Liver (tissue), 8 donors: ENCODE measurements at regions not wholly inside any gene's neighbourhood (a gene's known extent, or its start where the extent isn't known, plus 50 kb on each side); places are given as distances from the start of the nearest gene placed in this dataset.

Experiments
- DNase-seq: peaks from one replicate; pipeline ENCODE4 v3.0.0-alpha.2; 2017; ENCODE audit warnings: low spot score
- H3K27ac ChIP-seq, 2 donors: one replicate each; pipeline ENCODE4 v1.7.0; 2013; ENCODE audit warnings: inconsistent platforms in 2 of 2, low read length in 2 of 2, control low read depth in 1 of 2, low read depth in 1 of 2, mild to moderate bottlenecking in 1 of 2
- H3K27me3 ChIP-seq, 4 donors: one replicate each; pipeline versions ENCODE4 v1.6.1 to v1.7.0; 2013; ENCODE audit warnings: low read length in 3 of 4, inconsistent platforms in 1 of 4, mild to moderate bottlenecking in 1 of 4, moderate library complexity in 1 of 4; ENCODE audit not compliant: control insufficient read depth in 4 of 4, insufficient read depth in 4 of 4
- H3K36me3 ChIP-seq, 4 donors: one replicate each; pipeline versions ENCODE4 v1.6.1 to v1.7.0; 2013; ENCODE audit warnings: low read length in 3 of 4, mild to moderate bottlenecking in 3 of 4, low read depth in 1 of 4, moderate library complexity in 1 of 4; ENCODE audit not compliant: control insufficient read depth in 4 of 4, insufficient read depth in 3 of 4
- H3K4me1 ChIP-seq, 4 donors: one replicate each; pipeline versions ENCODE4 v1.6.1 to v1.7.0; 2013; ENCODE audit warnings: low read length in 3 of 4, mild to moderate bottlenecking in 3 of 4, moderate library complexity in 1 of 4; ENCODE audit not compliant: control insufficient read depth in 4 of 4, insufficient read depth in 4 of 4
- H3K4me3 ChIP-seq, 3 donors: one replicate each; pipeline versions ENCODE4 v1.6.1 to v1.7.0; 2013; ENCODE audit warnings: low read length in 3 of 3, control low read depth in 1 of 3, low read depth in 1 of 3, mild to moderate bottlenecking in 1 of 3
- H3K9ac ChIP-seq, 2 donors: one replicate each; pipeline ENCODE4 v1.7.0; 2013; ENCODE audit warnings: low read length in 2 of 2, mild to moderate bottlenecking in 2 of 2, moderate library complexity in 2 of 2, control low read depth in 1 of 2, low read depth in 1 of 2
- H3K9me3 ChIP-seq, 4 donors: one replicate each; pipeline versions ENCODE4 v1.6.1 to v1.7.0; 2013; ENCODE audit warnings: low read length in 3 of 4; ENCODE audit not compliant: control insufficient read depth in 4 of 4
- EGR1 ChIP-seq, 2 donors: IDR thresholded peaks; 2 replicates each; pipeline ENCODE4 v1.6.1; 2016 to 2018; ENCODE audit warnings: antibody characterized with exemption in 2 of 2, low read depth in 2 of 2
- FOXA1 ChIP-seq: IDR thresholded peaks from 2 replicates; pipeline ENCODE4 v1.6.1; 2016; ENCODE audit warnings: antibody characterized with exemption
- FOXA2 ChIP-seq: IDR thresholded peaks from 2 replicates; pipeline ENCODE4 v1.6.1; 2016; ENCODE audit warnings: antibody characterized with exemption
- GABPA ChIP-seq, 2 donors: IDR thresholded peaks in 1 of 2; conservative IDR thresholded peaks in 1 of 2; 2 replicates each; pipeline ENCODE4 v1.6.1; 2016; ENCODE audit warnings: antibody characterized with exemption in 2 of 2, mild to moderate bottlenecking in 1 of 2, moderate library complexity in 1 of 2
- HNF4A ChIP-seq, 2 donors: conservative IDR thresholded peaks; 2 replicates each; pipeline ENCODE4 v1.6.1; 2016; ENCODE audit warnings: antibody characterized with exemption in 2 of 2, mild to moderate bottlenecking in 2 of 2
- HNF4G ChIP-seq: IDR thresholded peaks from 2 replicates; pipeline ENCODE4 v1.6.1; 2016; ENCODE audit warnings: antibody characterized with exemption
- JUND ChIP-seq, 2 donors: IDR thresholded peaks; 2 replicates each; pipeline ENCODE4 v1.6.1; 2016; ENCODE audit warnings: antibody characterized with exemption in 2 of 2
- NR2F2 ChIP-seq: IDR thresholded peaks from 2 replicates; pipeline ENCODE4 v1.6.1; 2016; ENCODE audit warnings: antibody characterized with exemption
- RAD21 ChIP-seq, 2 donors: IDR thresholded peaks; 2 replicates each; pipeline ENCODE4 v1.6.1; 2016; ENCODE audit warnings: antibody characterized with exemption in 2 of 2, mild to moderate bottlenecking in 2 of 2
- RXRA ChIP-seq, 2 donors: IDR thresholded peaks; 2 replicates each; pipeline ENCODE4 v1.6.1; 2017 to 2018; ENCODE audit warnings: antibody characterized with exemption in 2 of 2, mild to moderate bottlenecking in 1 of 2
- SP1 ChIP-seq: IDR thresholded peaks from 2 replicates; pipeline ENCODE4 v1.6.1; 2018; ENCODE audit warnings: antibody characterized with exemption, mild to moderate bottlenecking
- TAF1 ChIP-seq: conservative IDR thresholded peaks from 2 replicates; pipeline ENCODE4 v1.6.1; 2016; ENCODE audit warnings: antibody characterized with exemption, mild to moderate bottlenecking
- YY1 ChIP-seq: IDR thresholded peaks from 2 replicates; pipeline ENCODE4 v1.6.1; 2016; ENCODE audit warnings: antibody characterized with exemption, mild to moderate bottlenecking
- WGBS: extraction: QIAGEN DNeasy Blood & Tissue Kit; methylation state at CpG from one replicate; pipeline ENCODE4 v1.1.7; 2013; 5-methylcytosine and 5-hydroxymethylcytosine counted together
- TF ChIP-seq, protein P1 (sequence below): fragments of 150-350 bp; IDR thresholded peaks from 2 replicates; pipeline ENCODE4 v1.5.1; 2017; ENCODE audit warnings: improper control_type of control experiment, low read depth, low read length; ENCODE audit not compliant: missing input control
- TF ChIP-seq, protein P2 (sequence below): IDR thresholded peaks from 2 replicates; pipeline ENCODE4 v1.6.1; 2016; ENCODE audit warnings: antibody characterized with exemption
- TF ChIP-seq, protein P3 (sequence below): IDR thresholded peaks from 2 replicates; pipeline ENCODE4 v1.6.1; 2016; ENCODE audit warnings: antibody characterized with exemption
- TF ChIP-seq, protein P4 (sequence below): IDR thresholded peaks from 2 replicates; pipeline ENCODE4 v1.6.1; 2016; ENCODE audit warnings: antibody characterized with exemption, mild to moderate bottlenecking
- TF ChIP-seq, protein P5 (sequence below): IDR thresholded peaks from 2 replicates; pipeline ENCODE4 v1.6.1; 2016; ENCODE audit warnings: antibody characterized with exemption
- donor health status: healthy.
- donor health status: healthy.
- donor health status: healthy.
- donor health status: healthy.
- donor health status: healthy.

DNA sequence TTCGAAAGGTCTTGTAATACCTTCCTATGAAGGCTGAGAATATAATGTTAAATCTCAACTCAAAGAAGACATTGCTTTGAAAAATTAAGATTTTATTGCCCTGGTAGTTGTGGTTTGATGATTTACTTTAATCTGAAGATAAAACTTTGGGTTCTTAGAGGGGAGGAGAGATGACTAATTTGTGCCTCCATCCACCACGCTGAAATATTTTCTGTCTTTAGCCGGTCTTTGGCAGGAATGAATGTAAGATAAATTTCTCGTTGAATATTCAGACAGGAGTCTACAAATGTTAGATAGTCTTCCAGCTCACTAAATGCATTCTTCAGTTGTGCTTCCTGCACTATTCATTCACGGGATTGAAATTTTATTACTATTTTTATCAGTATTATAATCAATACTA is 844.3 kb upstream of the NR2F2 start (continued):
- TF ChIP-seq, protein P1, sequence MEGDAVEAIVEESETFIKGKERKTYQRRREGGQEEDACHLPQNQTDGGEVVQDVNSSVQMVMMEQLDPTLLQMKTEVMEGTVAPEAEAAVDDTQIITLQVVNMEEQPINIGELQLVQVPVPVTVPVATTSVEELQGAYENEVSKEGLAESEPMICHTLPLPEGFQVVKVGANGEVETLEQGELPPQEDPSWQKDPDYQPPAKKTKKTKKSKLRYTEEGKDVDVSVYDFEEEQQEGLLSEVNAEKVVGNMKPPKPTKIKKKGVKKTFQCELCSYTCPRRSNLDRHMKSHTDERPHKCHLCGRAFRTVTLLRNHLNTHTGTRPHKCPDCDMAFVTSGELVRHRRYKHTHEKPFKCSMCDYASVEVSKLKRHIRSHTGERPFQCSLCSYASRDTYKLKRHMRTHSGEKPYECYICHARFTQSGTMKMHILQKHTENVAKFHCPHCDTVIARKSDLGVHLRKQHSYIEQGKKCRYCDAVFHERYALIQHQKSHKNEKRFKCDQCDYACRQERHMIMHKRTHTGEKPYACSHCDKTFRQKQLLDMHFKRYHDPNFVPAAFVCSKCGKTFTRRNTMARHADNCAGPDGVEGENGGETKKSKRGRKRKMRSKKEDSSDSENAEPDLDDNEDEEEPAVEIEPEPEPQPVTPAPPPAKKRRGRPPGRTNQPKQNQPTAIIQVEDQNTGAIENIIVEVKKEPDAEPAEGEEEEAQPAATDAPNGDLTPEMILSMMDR = no peak
- TF ChIP-seq, protein P2, sequence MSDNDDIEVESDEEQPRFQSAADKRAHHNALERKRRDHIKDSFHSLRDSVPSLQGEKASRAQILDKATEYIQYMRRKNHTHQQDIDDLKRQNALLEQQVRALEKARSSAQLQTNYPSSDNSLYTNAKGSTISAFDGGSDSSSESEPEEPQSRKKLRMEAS = no peak
- TF ChIP-seq FOXA1 (no peak), FOXA2 (no peak), RXRA (IDR thresholded peaks at IDR 0.05) (no peak), HNF4A (conservative IDR thresholded peaks at IDR 0.05) (no peak), EGR1 (IDR thresholded peaks at IDR 0.05; ENCODE audit: low read depth in 2 of 2) (no peak)
- TF ChIP-seq, protein P3, sequence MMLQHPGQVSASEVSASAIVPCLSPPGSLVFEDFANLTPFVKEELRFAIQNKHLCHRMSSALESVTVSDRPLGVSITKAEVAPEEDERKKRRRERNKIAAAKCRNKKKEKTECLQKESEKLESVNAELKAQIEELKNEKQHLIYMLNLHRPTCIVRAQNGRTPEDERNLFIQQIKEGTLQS = no peak

DNA sequence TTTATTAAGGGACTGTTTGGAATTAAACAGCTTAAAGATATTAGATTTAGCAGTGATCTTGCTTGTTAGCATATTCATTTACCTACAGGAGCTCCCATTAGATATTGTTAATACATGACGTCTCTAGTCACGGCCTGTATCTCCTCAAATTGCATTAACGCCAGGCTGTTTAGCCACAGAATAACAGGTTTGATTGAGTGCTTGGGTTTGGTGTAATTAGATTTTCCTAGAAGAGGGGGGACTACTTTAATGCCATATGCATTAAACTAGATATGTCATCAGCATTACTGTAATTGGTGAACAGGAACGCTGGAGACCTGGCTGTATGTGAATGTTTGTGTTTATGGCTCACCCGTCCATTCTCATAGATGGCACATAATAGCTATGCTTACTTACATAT is 841.4 kb upstream of the NR2F2 start:
- 97% methylated on average over 5 of the region's 5 CpGs for WGBS
- peaks cover 0 to 6% (median 3%) of the 10 kb centered on the region in 4 donors for H3K9me3 ChIP-seq
- H3K4me1 ChIP-seq = no peaks in the 10 kb centered on the region
- H3K27me3 ChIP-seq = no peaks in the 10 kb centered on the region
- no peak overlapping the region for H3K27ac ChIP-seq
- TF ChIP-seq RXRA (IDR thresholded peaks at IDR 0.05) (no peak), HNF4G (no peak), YY1 (no peak), GABPA (IDR thresholded peaks at IDR 0.05 in 1 of 2, conservative IDR thresholded peaks at IDR 0.05 in 1 of 2) (no peak), FOXA2 (no peak), SP1 (no peak), NR2F2 (no peak), RAD21 (IDR thresholded peaks at IDR 0.05) (no peak), FOXA1 (no peak), EGR1 (IDR thresholded peaks at IDR 0.05; ENCODE audit: low read depth in 2 of 2) (no peak), JUND (IDR thresholded peaks at IDR 0.05) (no peak), HNF4A (conservative IDR thresholded peaks at IDR 0.05) (no peak), TAF1 (no peak)
- TF ChIP-seq, protein P4, sequence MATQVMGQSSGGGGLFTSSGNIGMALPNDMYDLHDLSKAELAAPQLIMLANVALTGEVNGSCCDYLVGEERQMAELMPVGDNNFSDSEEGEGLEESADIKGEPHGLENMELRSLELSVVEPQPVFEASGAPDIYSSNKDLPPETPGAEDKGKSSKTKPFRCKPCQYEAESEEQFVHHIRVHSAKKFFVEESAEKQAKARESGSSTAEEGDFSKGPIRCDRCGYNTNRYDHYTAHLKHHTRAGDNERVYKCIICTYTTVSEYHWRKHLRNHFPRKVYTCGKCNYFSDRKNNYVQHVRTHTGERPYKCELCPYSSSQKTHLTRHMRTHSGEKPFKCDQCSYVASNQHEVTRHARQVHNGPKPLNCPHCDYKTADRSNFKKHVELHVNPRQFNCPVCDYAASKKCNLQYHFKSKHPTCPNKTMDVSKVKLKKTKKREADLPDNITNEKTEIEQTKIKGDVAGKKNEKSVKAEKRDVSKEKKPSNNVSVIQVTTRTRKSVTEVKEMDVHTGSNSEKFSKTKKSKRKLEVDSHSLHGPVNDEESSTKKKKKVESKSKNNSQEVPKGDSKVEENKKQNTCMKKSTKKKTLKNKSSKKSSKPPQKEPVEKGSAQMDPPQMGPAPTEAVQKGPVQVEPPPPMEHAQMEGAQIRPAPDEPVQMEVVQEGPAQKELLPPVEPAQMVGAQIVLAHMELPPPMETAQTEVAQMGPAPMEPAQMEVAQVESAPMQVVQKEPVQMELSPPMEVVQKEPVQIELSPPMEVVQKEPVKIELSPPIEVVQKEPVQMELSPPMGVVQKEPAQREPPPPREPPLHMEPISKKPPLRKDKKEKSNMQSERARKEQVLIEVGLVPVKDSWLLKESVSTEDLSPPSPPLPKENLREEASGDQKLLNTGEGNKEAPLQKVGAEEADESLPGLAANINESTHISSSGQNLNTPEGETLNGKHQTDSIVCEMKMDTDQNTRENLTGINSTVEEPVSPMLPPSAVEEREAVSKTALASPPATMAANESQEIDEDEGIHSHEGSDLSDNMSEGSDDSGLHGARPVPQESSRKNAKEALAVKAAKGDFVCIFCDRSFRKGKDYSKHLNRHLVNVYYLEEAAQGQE = no peak
- TF ChIP-seq, protein P1 = no peak
- TF ChIP-seq, protein P3 = no peak
- TF ChIP-seq, protein P2 = no peak
- TF ChIP-seq, protein P5, sequence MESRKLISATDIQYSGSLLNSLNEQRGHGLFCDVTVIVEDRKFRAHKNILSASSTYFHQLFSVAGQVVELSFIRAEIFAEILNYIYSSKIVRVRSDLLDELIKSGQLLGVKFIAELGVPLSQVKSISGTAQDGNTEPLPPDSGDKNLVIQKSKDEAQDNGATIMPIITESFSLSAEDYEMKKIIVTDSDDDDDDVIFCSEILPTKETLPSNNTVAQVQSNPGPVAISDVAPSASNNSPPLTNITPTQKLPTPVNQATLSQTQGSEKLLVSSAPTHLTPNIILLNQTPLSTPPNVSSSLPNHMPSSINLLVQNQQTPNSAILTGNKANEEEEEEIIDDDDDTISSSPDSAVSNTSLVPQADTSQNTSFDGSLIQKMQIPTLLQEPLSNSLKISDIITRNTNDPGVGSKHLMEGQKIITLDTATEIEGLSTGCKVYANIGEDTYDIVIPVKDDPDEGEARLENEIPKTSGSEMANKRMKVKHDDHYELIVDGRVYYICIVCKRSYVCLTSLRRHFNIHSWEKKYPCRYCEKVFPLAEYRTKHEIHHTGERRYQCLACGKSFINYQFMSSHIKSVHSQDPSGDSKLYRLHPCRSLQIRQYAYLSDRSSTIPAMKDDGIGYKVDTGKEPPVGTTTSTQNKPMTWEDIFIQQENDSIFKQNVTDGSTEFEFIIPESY = no peak
- no peak overlapping the region for H3K4me3 ChIP-seq
- H3K9ac ChIP-seq = no peak overlapping the region
- DNase-seq = no peak
- H3K36me3 ChIP-seq = no peaks in the 10 kb centered on the region
